ENCODE measurements at regions not wholly inside any gene's neighbourhood (a gene's known extent, or its start where the extent isn't known, plus 50 kb on each side); places are given as distances from the start of the nearest gene placed in this dataset.

- no peaks in the 10 kb centered on the region for H3K4me1 ChIP-seq
- H3K27ac ChIP-seq, result no peak overlapping the region
- peaks cover 0 to 38% (median 0%) of the 10 kb centered on the region in 7 donors for H3K27me3 ChIP-seq (replicated peaks in 1 of 7)
- 67 to 81% (median 71%) methylated on average over 10 to 14 of the region's 14 CpGs for WGBS, 5 donors
- H3K9me3 ChIP-seq, result no peaks in the 10 kb centered on the region
- no peak for DNase-seq
- TF ChIP-seq, protein P1, sequence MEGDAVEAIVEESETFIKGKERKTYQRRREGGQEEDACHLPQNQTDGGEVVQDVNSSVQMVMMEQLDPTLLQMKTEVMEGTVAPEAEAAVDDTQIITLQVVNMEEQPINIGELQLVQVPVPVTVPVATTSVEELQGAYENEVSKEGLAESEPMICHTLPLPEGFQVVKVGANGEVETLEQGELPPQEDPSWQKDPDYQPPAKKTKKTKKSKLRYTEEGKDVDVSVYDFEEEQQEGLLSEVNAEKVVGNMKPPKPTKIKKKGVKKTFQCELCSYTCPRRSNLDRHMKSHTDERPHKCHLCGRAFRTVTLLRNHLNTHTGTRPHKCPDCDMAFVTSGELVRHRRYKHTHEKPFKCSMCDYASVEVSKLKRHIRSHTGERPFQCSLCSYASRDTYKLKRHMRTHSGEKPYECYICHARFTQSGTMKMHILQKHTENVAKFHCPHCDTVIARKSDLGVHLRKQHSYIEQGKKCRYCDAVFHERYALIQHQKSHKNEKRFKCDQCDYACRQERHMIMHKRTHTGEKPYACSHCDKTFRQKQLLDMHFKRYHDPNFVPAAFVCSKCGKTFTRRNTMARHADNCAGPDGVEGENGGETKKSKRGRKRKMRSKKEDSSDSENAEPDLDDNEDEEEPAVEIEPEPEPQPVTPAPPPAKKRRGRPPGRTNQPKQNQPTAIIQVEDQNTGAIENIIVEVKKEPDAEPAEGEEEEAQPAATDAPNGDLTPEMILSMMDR (IDR thresholded peaks at IDR 0.05 in 8 of 11, conservative IDR thresholded peaks at IDR 0.05 in 3 of 11), result no peak
- TF ChIP-seq POLR2AphosphoS5 (IDR thresholded peaks at IDR 0.05), result no peak
- intact Hi-C loops (cut with DNase I; ENCODE audit: low total_unique reads), result no loop called here
- H3K4me3 ChIP-seq, result no peak overlapping the region
- H3K36me3 ChIP-seq, result no peaks in the 10 kb centered on the region
These were observed 127.3 kb upstream of the LINGO1 start for GRCh38 chr15:77759896-77760592.

DNA sequence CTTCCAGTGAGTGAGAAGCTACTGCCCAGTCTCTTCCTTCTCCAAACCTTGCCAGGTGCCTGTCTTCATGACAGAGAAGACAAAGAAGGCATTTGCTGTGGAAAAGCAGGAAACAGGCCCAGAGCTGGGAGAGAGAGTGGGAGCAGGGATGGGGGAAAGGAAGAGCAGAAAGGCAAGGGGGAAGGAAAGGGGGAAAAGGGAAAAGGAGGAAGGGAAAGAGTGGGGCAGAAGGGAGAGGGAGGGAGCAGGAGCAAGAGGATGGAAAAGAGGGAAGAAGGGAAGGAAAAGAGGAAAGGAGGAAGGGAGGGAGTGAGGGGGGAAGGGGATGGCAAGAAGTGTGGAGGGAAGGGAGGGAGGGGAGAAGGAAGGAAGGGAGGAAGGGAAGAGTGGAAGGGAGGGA, 121.2 kb upstream of the LINGO1 start:
- no peak for DNase-seq
- H3K27ac ChIP-seq, result no peak overlapping the region
- H3K4me1 ChIP-seq, result no peaks in the 10 kb centered on the region
- H3K4me3 ChIP-seq, result no peak overlapping the region
- TF ChIP-seq, protein P1 (IDR thresholded peaks at IDR 0.05 in 8 of 11, conservative IDR thresholded peaks at IDR 0.05 in 3 of 11), result no peak
- TF ChIP-seq POLR2AphosphoS5 (IDR thresholded peaks at IDR 0.05) (no peak), POLR2A (IDR thresholded peaks at IDR 0.05) (no peak)
- peaks cover 0 to 24% (median 0%) of the 10 kb centered on the region in 7 donors for H3K27me3 ChIP-seq (replicated peaks in 1 of 7)
- H3K9me3 ChIP-seq, result no peaks in the 10 kb centered on the region
- intact Hi-C loops (cut with DNase I; ENCODE audit: low total_unique reads), result no loop called here
- H3K36me3 ChIP-seq, result no peaks in the 10 kb centered on the region

DNA sequence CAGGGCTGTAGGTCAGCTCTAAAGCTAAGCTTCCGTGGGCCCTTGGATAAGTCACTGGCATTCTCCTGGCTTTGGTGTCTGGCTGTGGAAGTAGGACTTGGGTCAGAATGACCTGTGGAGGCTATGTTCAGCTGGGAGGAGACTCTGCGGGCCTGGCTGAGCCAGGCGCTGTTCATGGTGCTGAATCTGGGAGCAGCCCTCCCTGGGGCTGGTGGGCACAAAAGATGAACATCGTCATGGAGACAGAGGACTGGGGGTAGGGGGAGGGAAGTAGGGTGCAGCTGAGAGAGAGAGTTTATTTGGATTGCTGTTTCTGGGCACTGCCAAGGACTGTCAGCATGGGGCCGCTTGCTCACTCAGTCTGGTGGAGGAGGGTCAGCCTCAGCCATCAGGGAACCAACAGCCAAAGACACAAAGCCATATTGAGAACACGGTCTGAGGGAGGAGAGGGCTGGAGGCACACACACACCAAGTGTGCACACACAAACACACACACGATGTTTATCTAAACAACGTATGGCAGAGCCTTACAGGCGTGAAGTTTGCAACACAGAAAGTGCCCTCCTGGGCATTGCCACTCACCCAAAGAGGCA, 120.7 kb upstream of the LINGO1 start:
- no peak overlapping the region for H3K27ac ChIP-seq
- H3K4me3 ChIP-seq, result no peak overlapping the region
- H3K36me3 ChIP-seq, result no peaks in the 10 kb centered on the region
- peaks cover 0 to 24% (median 0%) of the 10 kb centered on the region in 7 donors for H3K27me3 ChIP-seq (replicated peaks in 1 of 7)
- TF ChIP-seq, protein P1 (IDR thresholded peaks at IDR 0.05 in 8 of 11, conservative IDR thresholded peaks at IDR 0.05 in 3 of 11), result no peak
- no peak for TF ChIP-seq POLR2AphosphoS5 (IDR thresholded peaks at IDR 0.05)
- TF ChIP-seq POLR2A (IDR thresholded peaks at IDR 0.05), result no peak
- no peaks in the 10 kb centered on the region for H3K4me1 ChIP-seq
- H3K9me3 ChIP-seq, result no peaks in the 10 kb centered on the region
- DNase-seq, result no peak
- WGBS, 5 donors, result 37 to 60% (median 44%) methylated on average over 6 to 9 of the region's 9 CpGs
- intact Hi-C loops (cut with DNase I; ENCODE audit: low total_unique reads), result no loop called here

DNA sequence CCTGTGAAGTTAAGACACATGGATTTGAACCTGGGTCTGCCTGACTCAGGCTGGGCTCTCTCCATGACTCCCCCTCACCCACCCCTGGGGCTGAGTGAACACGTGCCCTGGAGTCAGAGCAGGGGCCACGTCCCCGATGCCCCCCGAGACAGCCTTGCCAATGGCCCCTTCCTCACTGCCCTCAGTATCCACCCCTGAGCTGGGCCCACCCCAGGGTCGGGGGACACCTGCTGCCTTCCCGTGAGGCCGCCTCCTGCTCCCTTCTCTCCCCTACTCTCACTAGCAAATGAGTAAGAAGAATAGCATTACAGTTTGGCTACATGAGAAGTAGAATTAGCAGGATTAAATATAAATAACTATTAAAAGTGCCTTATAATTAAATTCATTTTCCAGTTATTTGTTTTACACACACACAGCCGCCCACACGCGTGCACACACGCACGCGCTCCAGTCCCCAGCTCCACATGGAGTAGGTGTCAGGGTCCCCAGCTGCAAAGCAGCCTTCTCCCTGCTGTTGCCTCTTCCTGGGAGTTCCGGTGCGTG, 117.4 kb upstream of the LINGO1 start:
- H3K36me3 ChIP-seq, result no peaks in the 10 kb centered on the region
- DNase-seq, result no peak
- WGBS, 5 donors, result 79 to 88% (median 81%) methylated on average over 15 of the region's 15 CpGs
- H3K27ac ChIP-seq, result no peak overlapping the region
- peaks cover 0 to 8% (median 0%) of the 10 kb centered on the region in 7 donors for H3K27me3 ChIP-seq (replicated peaks in 1 of 7)
- TF ChIP-seq, protein P1 (IDR thresholded peaks at IDR 0.05 in 8 of 11, conservative IDR thresholded peaks at IDR 0.05 in 3 of 11), result no peak
- no peak for TF ChIP-seq POLR2A (IDR thresholded peaks at IDR 0.05)
- no peak for TF ChIP-seq POLR2AphosphoS5 (IDR thresholded peaks at IDR 0.05)
- H3K4me3 ChIP-seq, result no peak overlapping the region
- H3K4me1 ChIP-seq, result peaks cover 0 to 7% (median 0%) of the 10 kb centered on the region in 6 donors
- H3K9me3 ChIP-seq, result no peaks in the 10 kb centered on the region
- intact Hi-C loops (cut with DNase I; ENCODE audit: low total_unique reads), result no loop called here
